NCI-H345 (cell line): ENCODE measurements at regions not wholly inside any gene's neighbourhood (a gene's known extent, or its start where the extent isn't known, plus 50 kb on each side); places are given as distances from the start of the nearest gene placed in this dataset.
"Not testable (repeated sequence)": the region's sequence is repeated elsewhere in the genome, so short reads cannot be mapped to it uniquely, and the experiment has no call there.

Source experiments
- DNase-seq: peaks from one replicate; lab custom pipeline; 2025; lab: John Stamatoyannopoulos, UW

GRCh38 chr17:70523426-70523825 is 354.1 kb downstream of the KCNJ2 start:
- no peak for DNase-seq

- not testable (repeated sequence) for DNase-seq
Observed at GRCh38 chr17:70525035-70525434, 355.7 kb downstream of the KCNJ2 start.

GRCh38 chr17:70525961-70526360 is 356.6 kb downstream of the KCNJ2 start:
- DNase-seq = no peak

- DNase-seq = no peak
Observed at GRCh38 chr17:70527364-70527888, 358.1 kb downstream of the KCNJ2 start.

GRCh38 chr17:70533427-70533826 is 364.1 kb downstream of the KCNJ2 start:
- DNase-seq = no peak

- DNase-seq = no peak
Observed at GRCh38 chr17:70535986-70536385, 366.7 kb downstream of the KCNJ2 start.

- DNase-seq = no peak
Observed at GRCh38 chr17:70539132-70539924, 370.0 kb downstream of the KCNJ2 start.

- no peak for DNase-seq
Observed at GRCh38 chr17:70542876-70543275, 373.5 kb downstream of the KCNJ2 start.

- DNase-seq = no peak
Observed at GRCh38 chr17:70544317-70544716, 375.0 kb downstream of the KCNJ2 start.

GRCh38 chr17:70552230-70552981 is 383.1 kb downstream of the KCNJ2 start:
- peak; percentile 53 for DNase-seq

GRCh38 chr17:70552982-70553334 is 383.6 kb downstream of the KCNJ2 start:
- DNase-seq = no peak

- DNase-seq = no peak
Observed at GRCh38 chr17:70555723-70556122, 386.4 kb downstream of the KCNJ2 start.

GRCh38 chr17:70558821-70559220 is 389.5 kb downstream of the KCNJ2 start:
- no peak for DNase-seq

GRCh38 chr17:70560471-70560870 is 391.1 kb downstream of the KCNJ2 start:
- no peak for DNase-seq

GRCh38 chr17:70562137-70562536 is 392.8 kb downstream of the KCNJ2 start:
- no peak for DNase-seq

- DNase-seq = peak; percentile 91
Observed at GRCh38 chr17:70563281-70563820, 394.0 kb downstream of the KCNJ2 start.

- no peak for DNase-seq
Observed at GRCh38 chr17:70564006-70564620, 394.8 kb downstream of the KCNJ2 start.

GRCh38 chr17:70569128-70569527 is 399.8 kb downstream of the KCNJ2 start:
- DNase-seq = no peak

GRCh38 chr17:70577456-70577855 is 408.1 kb downstream of the KCNJ2 start:
- no peak for DNase-seq

- DNase-seq = no peak
Observed at GRCh38 chr17:70581459-70581858, 412.1 kb downstream of the KCNJ2 start.

- DNase-seq = no peak
Observed at GRCh38 chr17:70582777-70583176, 413.4 kb downstream of the KCNJ2 start.

- no peak for DNase-seq
Observed at GRCh38 chr17:70584255-70584654, 414.9 kb downstream of the KCNJ2 start.
